ENCODE measurements at regions not wholly inside any gene's neighbourhood (a gene's known extent, or its start where the extent isn't known, plus 50 kb on each side); places are given as distances from the start of the nearest gene placed in this dataset.

GRCh38 chr7:47039904-47040303, 542.0 kb downstream of the TNS3 start:
- H3K9me3 ChIP-seq (ENCODE audit: control extremely low read depth in 1 of 3, control insufficient read depth in 2 of 3, insufficient read depth in 1 of 3, low read length in 2 of 3), result no peaks in the 10 kb centered on the region
- TF ChIP-seq CTCF (IDR thresholded peaks at IDR 0.05) (no peak), EZH2 (IDR thresholded peaks at IDR 0.05; ENCODE audit: borderline replicate concordance, insufficient read depth, low read depth, low read length, poor library complexity, severe bottlenecking) (no peak)
- Mint-ChIP-seq H3K9me3 (ENCODE audit: insufficient read depth) (no peaks in the 10 kb centered on the region), H3K4me1 (no peaks in the 10 kb centered on the region), H3K4me3 (no peak overlapping the region), H3K27ac (no peak overlapping the region), H3K27me3 (peaks cover 4% of the 10 kb centered on the region)
- ATAC-seq (ENCODE audit: low read depth) (no peak), DNase-seq (no peak)
- no peak overlapping the region for H3K9ac ChIP-seq (ENCODE audit: low read length)
- no peaks in the 10 kb centered on the region for H3K4me1 ChIP-seq (ENCODE audit: control insufficient read depth in 2 of 2, insufficient read depth in 2 of 2, low read length in 2 of 2)
- no peak overlapping the region for H3K4me2 ChIP-seq (replicated peaks; ENCODE audit: low read depth, low read length, poor library complexity, severe bottlenecking)
- H3K4me3 ChIP-seq (ENCODE audit: control extremely low read depth in 1 of 5, extremely low read depth in 1 of 5, insufficient read depth in 1 of 5, low read depth in 2 of 5, low read length in 4 of 5), result no peak overlapping the region
- intact Hi-C loops (cut with micrococcal nuclease), result no loop called here
- H3K36me3 ChIP-seq (replicated peaks in 1 of 2; ENCODE audit: control extremely low read depth in 1 of 2, control insufficient read depth in 1 of 2, extremely low read depth in 1 of 2, insufficient read depth in 2 of 2, low read length in 1 of 2), result no peaks in the 10 kb centered on the region
- WGBS (ENCODE audit: insufficient coverage), result 50% methylated on average over 1 of the region's 1 CpG
- no peaks in the 10 kb centered on the region for H3K79me2 ChIP-seq (ENCODE audit: control insufficient read depth, insufficient read depth, low read length)
- no peak overlapping the region for H3K27ac ChIP-seq (ENCODE audit: low read length in 2 of 2)
- H3K27me3 ChIP-seq (replicated peaks in 1 of 4; ENCODE audit: control extremely low read depth in 1 of 4, control insufficient read depth in 3 of 4, insufficient read depth in 4 of 4, low read length in 3 of 4), result no peaks in the 10 kb centered on the region
- POLR2A ChIA-PET, result no interaction called here
- CTCF ChIA-PET, result no interaction called here
- H2AFZ ChIP-seq (ENCODE audit: insufficient read depth, low read depth, low read length, poor library complexity, severe bottlenecking), result no peak overlapping the region
- no peaks in the 10 kb centered on the region for H4K20me1 ChIP-seq (ENCODE audit: control insufficient read depth, insufficient read depth, low read length, poor library complexity, severe bottlenecking)

GRCh38 chr7:47039089-47039648, 542.7 kb downstream of the TNS3 start:
- intact Hi-C loops (cut with micrococcal nuclease), result no loop called here
- ATAC-seq (ENCODE audit: low read depth) (no peak), DNase-seq (no peak)
- H3K9me3 ChIP-seq (ENCODE audit: control extremely low read depth in 1 of 3, control insufficient read depth in 2 of 3, insufficient read depth in 1 of 3, low read length in 2 of 3), result no peaks in the 10 kb centered on the region
- H2AFZ ChIP-seq (ENCODE audit: insufficient read depth, low read depth, low read length, poor library complexity, severe bottlenecking), result no peak overlapping the region
- Mint-ChIP-seq H3K27ac (no peak overlapping the region), H3K4me3 (no peak overlapping the region), H3K9me3 (ENCODE audit: insufficient read depth) (no peaks in the 10 kb centered on the region), H3K27me3 (peaks cover 4% of the 10 kb centered on the region), H3K4me1 (no peaks in the 10 kb centered on the region)
- no peaks in the 10 kb centered on the region for H3K79me2 ChIP-seq (ENCODE audit: control insufficient read depth, insufficient read depth, low read length)
- no peak for TF ChIP-seq CTCF (IDR thresholded peaks at IDR 0.05)
- no peak for TF ChIP-seq EZH2 (IDR thresholded peaks at IDR 0.05; ENCODE audit: borderline replicate concordance, insufficient read depth, low read depth, low read length, poor library complexity, severe bottlenecking)
- H3K27ac ChIP-seq (ENCODE audit: low read length in 2 of 2), result no peak overlapping the region
- no peak overlapping the region for H3K4me3 ChIP-seq (ENCODE audit: control extremely low read depth in 1 of 5, extremely low read depth in 1 of 5, insufficient read depth in 1 of 5, low read depth in 2 of 5, low read length in 4 of 5)
- H3K9ac ChIP-seq (ENCODE audit: low read length), result no peak overlapping the region
- no peaks in the 10 kb centered on the region for H3K36me3 ChIP-seq (replicated peaks in 1 of 2; ENCODE audit: control extremely low read depth in 1 of 2, control insufficient read depth in 1 of 2, extremely low read depth in 1 of 2, insufficient read depth in 2 of 2, low read length in 1 of 2)
- no peak overlapping the region for H3K4me2 ChIP-seq (replicated peaks; ENCODE audit: low read depth, low read length, poor library complexity, severe bottlenecking)
- 53% methylated on average over 5 of the region's 6 CpGs for WGBS (ENCODE audit: insufficient coverage)
- no peaks in the 10 kb centered on the region for H4K20me1 ChIP-seq (ENCODE audit: control insufficient read depth, insufficient read depth, low read length, poor library complexity, severe bottlenecking)
- POLR2A ChIA-PET, result no interaction called here
- H3K4me1 ChIP-seq (ENCODE audit: control insufficient read depth in 2 of 2, insufficient read depth in 2 of 2, low read length in 2 of 2), result no peaks in the 10 kb centered on the region
- CTCF ChIA-PET, result no interaction called here
- no peaks in the 10 kb centered on the region for H3K27me3 ChIP-seq (replicated peaks in 1 of 4; ENCODE audit: control extremely low read depth in 1 of 4, control insufficient read depth in 3 of 4, insufficient read depth in 4 of 4, low read length in 3 of 4)
